Gastrocnemius medialis (tissue), 4 donors: ENCODE measurements at regions not wholly inside any gene's neighbourhood (a gene's known extent, or its start where the extent isn't known, plus 50 kb on each side); places are given as distances from the start of the nearest gene placed in this dataset.

ENCODE experiments used
- ATAC-seq, 2 donors: fragments of 150-250 bp; one replicate each; pipeline ENCODE4 v1.9.1; 2016
- DNase-seq, 2 donors: peaks; one replicate each; pipeline ENCODE4 v3.0.0-alpha.2; 2019
- H3K27ac ChIP-seq, 4 donors: fragments of 200-600 bp; sonication (generic); 1 replicate in 1 of 4; 2 replicates in 3 of 4; pipeline ENCODE4 v1.5.1; 2016 to 2018; ENCODE audit warnings: mild to moderate bottlenecking in 2 of 4, moderate library complexity in 1 of 4
- H3K27me3 ChIP-seq, 3 donors: fragments of 200-600 bp; sonication (generic) in 2 of 3; 1 replicate in 1 of 3; 2 replicates in 2 of 3; pipeline versions ENCODE4 v1.5.1 to v1.6.0; 2016 to 2019; ENCODE audit warnings: mild to moderate bottlenecking in 1 of 3, moderate library complexity in 1 of 3
- H3K36me3 ChIP-seq, 2 donors: fragments of 200-600 bp; sonication (generic) in 1 of 2; one replicate each; pipeline ENCODE4 v1.5.1; 2017 to 2018
- H3K4me1 ChIP-seq, 2 donors: fragments of 200-600 bp; sonication (generic) in 1 of 2; one replicate each; pipeline ENCODE4 v1.5.1; 2016 to 2017; ENCODE audit warnings: mild to moderate bottlenecking in 2 of 2
- H3K4me3 ChIP-seq, 4 donors: fragments of 200-600 bp; sonication (generic) in 3 of 4; 1 replicate in 1 of 4; 2 replicates in 3 of 4; pipeline ENCODE4 v1.5.1; 2016 to 2019; ENCODE audit warnings: mild to moderate bottlenecking in 2 of 4
- H3K9me3 ChIP-seq, 3 donors: fragments of 200-600 bp; sonication (generic) in 2 of 3; 1 replicate in 1 of 3; 2 replicates in 2 of 3; pipeline ENCODE4 v1.5.1; 2016 to 2019
- CTCF ChIP-seq, 5 experiments: fragments of 450-650 bp in 3 of 5; fragments of 200-600 bp in 2 of 5; sonication (generic) in 2 of 5; IDR thresholded peaks in 4 of 5; conservative IDR thresholded peaks in 1 of 5; 1 replicate in 4 of 5; 2 replicates in 1 of 5; pipeline ENCODE4 v1.5.1; 2016 to 2019; ENCODE audit warnings: antibody characterized with exemption in 5 of 5, mild to moderate bottlenecking in 3 of 5, moderate library complexity in 3 of 5
- POLR2A ChIP-seq, 2 donors: fragments of 450-650 bp; IDR thresholded peaks; one replicate each; pipeline ENCODE4 v1.6.1; 2017; ENCODE audit warnings: antibody characterized with exemption in 2 of 2, mild to moderate bottlenecking in 2 of 2, moderate library complexity in 2 of 2
- in situ Hi-C, 4 donors: fragments of 200-750 bp; cut with MboI; loops; one replicate each; pipeline versions ENCODE4 v1.15.0 to v1.8.0; 2017; ENCODE audit warnings: low sequenced_read_pairs in 4 of 4
- intact Hi-C: fragments of 100-400 bp; cut with DNase I; formaldehyde crosslinking; loops from one replicate; pipeline ENCODE4 v1.15.1; 2023; ENCODE audit warnings: low total_unique reads

- no peak for DNase-seq
- TF ChIP-seq CTCF (IDR thresholded peaks at IDR 0.05 in 4 of 5, conservative IDR thresholded peaks at IDR 0.05 in 1 of 5) (no peak), POLR2A (IDR thresholded peaks at IDR 0.05) (no peak)
- Histone ChIP-seq H3K36me3 (no peaks in the 10 kb centered on the region), H3K9me3 (no peaks in the 10 kb centered on the region), H3K27me3 (no peaks in the 10 kb centered on the region), H3K4me3 (no peak overlapping the region), H3K4me1 (no peaks in the 10 kb centered on the region), H3K27ac (no peak overlapping the region)
- in situ Hi-C loops: no loop called here
- intact Hi-C loops: no loop called here
- ATAC-seq: no peak
These were observed 289.9 kb downstream of the SHOX2 start for GRCh38 chr3:157816296-157816695.

GRCh38 chr3:157815739-157816138 is 290.5 kb downstream of the SHOX2 start:
- DNase-seq (no peak), ATAC-seq (no peak)
- Histone ChIP-seq H3K4me1 (no peaks in the 10 kb centered on the region), H3K27me3 (no peaks in the 10 kb centered on the region), H3K36me3 (no peaks in the 10 kb centered on the region), H3K27ac (no peak overlapping the region), H3K9me3 (no peaks in the 10 kb centered on the region), H3K4me3 (no peak overlapping the region)
- TF ChIP-seq CTCF (IDR thresholded peaks at IDR 0.05 in 4 of 5, conservative IDR thresholded peaks at IDR 0.05 in 1 of 5): no peak
- no peak for TF ChIP-seq POLR2A (IDR thresholded peaks at IDR 0.05)
- in situ Hi-C loops: no loop called here
- intact Hi-C loops: no loop called here

- intact Hi-C loops (no loop called here), in situ Hi-C loops (no loop called here)
- no peaks in the 10 kb centered on the region for H3K9me3 ChIP-seq
- H3K4me1 ChIP-seq: no peaks in the 10 kb centered on the region
- TF ChIP-seq CTCF (IDR thresholded peaks at IDR 0.05 in 4 of 5, conservative IDR thresholded peaks at IDR 0.05 in 1 of 5) (no peak), POLR2A (IDR thresholded peaks at IDR 0.05) (no peak)
- H3K27ac ChIP-seq: no peak overlapping the region
- no peaks in the 10 kb centered on the region for H3K27me3 ChIP-seq
- H3K36me3 ChIP-seq: no peaks in the 10 kb centered on the region
- ATAC-seq (no peak), DNase-seq (no peak)
- H3K4me3 ChIP-seq: no peak overlapping the region
These were observed 295.1 kb downstream of the SHOX2 start for GRCh38 chr3:157810924-157811718.

- Histone ChIP-seq H3K9me3 (no peaks in the 10 kb centered on the region), H3K4me1 (no peaks in the 10 kb centered on the region), H3K27me3 (no peaks in the 10 kb centered on the region), H3K4me3 (no peak overlapping the region), H3K36me3 (no peaks in the 10 kb centered on the region), H3K27ac (no peak overlapping the region)
- intact Hi-C loops: no loop called here
- TF ChIP-seq POLR2A (IDR thresholded peaks at IDR 0.05) (no peak), CTCF (IDR thresholded peaks at IDR 0.05 in 4 of 5, conservative IDR thresholded peaks at IDR 0.05 in 1 of 5) (no peak)
- ATAC-seq (no peak), DNase-seq (no peak)
- in situ Hi-C loops: no loop called here
These were observed 298.9 kb downstream of the SHOX2 start for GRCh38 chr3:157807280-157807679.

- H3K4me3 ChIP-seq: no peak overlapping the region
- DNase-seq (no peak), ATAC-seq (no peak)
- H3K4me1 ChIP-seq: no peaks in the 10 kb centered on the region
- no peak overlapping the region for H3K27ac ChIP-seq
- TF ChIP-seq POLR2A (IDR thresholded peaks at IDR 0.05) (no peak), CTCF (IDR thresholded peaks at IDR 0.05 in 4 of 5, conservative IDR thresholded peaks at IDR 0.05 in 1 of 5) (no peak)
- no peaks in the 10 kb centered on the region for H3K27me3 ChIP-seq
- H3K9me3 ChIP-seq: no peaks in the 10 kb centered on the region
- in situ Hi-C loops (no loop called here), intact Hi-C loops (no loop called here)
- H3K36me3 ChIP-seq: no peaks in the 10 kb centered on the region
These were observed 300.7 kb downstream of the SHOX2 start for GRCh38 chr3:157805538-157805937.
